ENCODE measurements at regions not wholly inside any gene's neighbourhood (a gene's known extent, or its start where the extent isn't known, plus 50 kb on each side); places are given as distances from the start of the nearest gene placed in this dataset.
A peak's percentile ranks its signal among the peaks of the same experiment; 100 is the strongest.

- TF ChIP-seq POLR2A (IDR thresholded peaks at IDR 0.05; ENCODE audit: low read depth, low read length) = no peak
- DNase-seq (ENCODE audit: insufficient read length, low spot score) = peak; percentile 42
- FAIRE-seq = no peak
Observed at GRCh38 chr12:115597157-115597712, 680.3 kb downstream of the MED13L start.

DNA sequence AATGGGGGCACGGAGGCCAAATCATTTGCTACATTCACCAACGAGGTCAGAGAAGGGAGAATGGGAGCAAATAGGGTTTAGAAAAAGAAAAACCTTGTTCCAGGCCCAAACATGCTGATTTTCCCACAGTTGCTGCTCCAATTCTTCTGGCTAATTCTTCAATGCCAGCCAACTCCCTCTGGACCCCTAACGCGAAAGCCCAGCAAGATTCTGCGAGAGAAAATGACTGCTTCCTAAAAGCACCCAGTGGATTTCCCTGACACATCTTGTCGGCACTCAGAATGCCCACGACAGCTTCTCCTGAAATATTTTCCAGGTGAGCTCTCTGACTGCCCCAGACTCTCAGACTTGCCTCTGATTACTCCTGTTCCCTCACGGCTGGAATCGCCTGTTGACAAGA, 689.4 kb downstream of the MED13L start:
- DNase-seq (ENCODE audit: insufficient read length, low spot score) (no peak), FAIRE-seq (no peak)
- TF ChIP-seq POLR2A (IDR thresholded peaks at IDR 0.05; ENCODE audit: low read depth, low read length) = no peak

DNA sequence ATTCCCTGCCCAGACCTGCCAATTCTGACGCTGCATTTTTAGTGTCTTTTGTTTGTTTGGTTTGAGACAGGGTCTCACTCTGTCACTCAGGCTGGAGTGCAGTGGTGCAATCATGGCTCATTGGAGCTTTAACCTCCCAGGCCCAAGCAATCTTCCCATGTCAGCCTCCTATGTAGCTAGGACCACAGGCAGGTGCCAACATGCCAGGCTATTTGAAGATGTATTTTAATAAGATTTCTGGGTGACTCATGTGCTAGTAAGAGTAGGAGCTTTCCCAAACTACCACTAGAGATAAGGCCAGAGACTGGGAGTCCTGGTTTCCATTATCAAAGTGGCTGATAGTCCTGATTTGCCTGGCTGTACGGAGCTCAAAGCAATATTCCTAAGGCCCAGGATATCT, 693.3 kb downstream of the MED13L start:
- FAIRE-seq (no peak), DNase-seq (ENCODE audit: insufficient read length, low spot score) (no peak)
- TF ChIP-seq POLR2A (IDR thresholded peaks at IDR 0.05; ENCODE audit: low read depth, low read length) = no peak

- no peak for DNase-seq (ENCODE audit: insufficient read length, low spot score)
- no peak for FAIRE-seq
- no peak for TF ChIP-seq POLR2A (IDR thresholded peaks at IDR 0.05; ENCODE audit: low read depth, low read length)
Observed at GRCh38 chr12:115583591-115583990, 693.9 kb downstream of the MED13L start.

- no peak for FAIRE-seq
- DNase-seq (ENCODE audit: insufficient read length, low spot score) = no peak
- no peak for TF ChIP-seq POLR2A (IDR thresholded peaks at IDR 0.05; ENCODE audit: low read depth, low read length)
Observed at GRCh38 chr12:115577401-115577800, 700.1 kb downstream of the MED13L start.

DNA sequence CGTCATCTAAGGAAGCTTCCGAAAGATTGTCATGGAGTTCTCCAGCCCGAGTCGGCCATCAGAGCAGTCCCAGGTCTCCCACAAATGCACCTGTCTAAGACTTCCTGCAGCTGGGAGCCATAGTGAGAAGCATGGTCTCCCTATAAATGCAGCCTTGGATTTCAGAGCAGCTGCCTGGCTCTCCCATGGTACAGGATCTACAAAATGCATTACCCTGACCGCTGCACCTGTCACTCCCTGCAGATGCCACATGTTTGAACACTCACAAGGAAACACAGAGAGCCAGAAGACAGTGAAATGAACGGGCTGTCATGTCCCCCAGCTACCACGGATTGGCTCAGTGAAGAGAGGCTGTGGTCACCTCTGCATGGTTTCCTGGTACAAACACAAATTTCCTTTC, 702.7 kb downstream of the MED13L start:
- DNase-seq (ENCODE audit: insufficient read length, low spot score) (no peak), FAIRE-seq (no peak)
- TF ChIP-seq POLR2A (IDR thresholded peaks at IDR 0.05; ENCODE audit: low read depth, low read length) = no peak

DNA sequence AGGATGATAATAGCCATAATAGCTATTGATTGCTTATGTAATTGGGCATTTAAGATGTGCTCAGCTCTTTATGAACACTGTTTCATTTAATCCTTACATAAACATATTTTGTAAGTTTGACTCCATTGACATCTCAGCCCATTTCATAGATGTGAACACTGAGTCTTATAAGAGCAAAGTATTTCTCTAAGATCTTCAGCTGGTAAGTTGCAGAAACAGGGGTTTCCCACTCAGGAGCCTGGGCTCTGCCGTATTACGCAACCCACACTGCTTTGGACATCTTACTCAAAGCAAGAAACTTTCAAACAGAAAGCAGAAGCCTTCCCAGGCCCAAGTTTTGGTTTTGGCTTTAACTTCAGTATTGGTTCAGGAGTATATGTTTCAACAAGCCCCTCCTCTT, 705.1 kb downstream of the MED13L start:
- DNase-seq (ENCODE audit: insufficient read length, low spot score) (no peak), FAIRE-seq (no peak)
- no peak for TF ChIP-seq POLR2A (IDR thresholded peaks at IDR 0.05; ENCODE audit: low read depth, low read length)

DNA sequence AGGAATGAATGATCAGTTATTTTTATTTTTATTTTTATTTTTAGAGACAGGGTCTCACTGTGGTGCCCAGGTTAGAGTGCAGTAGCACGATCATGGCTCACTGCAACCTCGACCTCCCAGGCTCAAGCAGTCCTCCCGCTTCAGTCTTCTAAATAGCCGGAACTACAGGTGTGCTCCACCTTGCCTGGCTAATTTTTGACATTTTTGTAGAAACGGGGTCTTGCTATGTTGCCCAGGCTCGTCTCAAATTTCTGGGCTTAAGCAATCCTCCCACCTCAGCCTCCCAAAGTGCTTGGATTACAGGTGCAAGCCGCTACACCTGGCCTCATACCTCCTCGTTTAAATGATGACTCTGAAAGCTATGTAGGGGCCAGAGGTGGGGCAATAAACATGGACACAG, 706.0 kb downstream of the MED13L start:
- FAIRE-seq (no peak), DNase-seq (ENCODE audit: insufficient read length, low spot score) (no peak)
- no peak for TF ChIP-seq POLR2A (IDR thresholded peaks at IDR 0.05; ENCODE audit: low read depth, low read length)

DNA sequence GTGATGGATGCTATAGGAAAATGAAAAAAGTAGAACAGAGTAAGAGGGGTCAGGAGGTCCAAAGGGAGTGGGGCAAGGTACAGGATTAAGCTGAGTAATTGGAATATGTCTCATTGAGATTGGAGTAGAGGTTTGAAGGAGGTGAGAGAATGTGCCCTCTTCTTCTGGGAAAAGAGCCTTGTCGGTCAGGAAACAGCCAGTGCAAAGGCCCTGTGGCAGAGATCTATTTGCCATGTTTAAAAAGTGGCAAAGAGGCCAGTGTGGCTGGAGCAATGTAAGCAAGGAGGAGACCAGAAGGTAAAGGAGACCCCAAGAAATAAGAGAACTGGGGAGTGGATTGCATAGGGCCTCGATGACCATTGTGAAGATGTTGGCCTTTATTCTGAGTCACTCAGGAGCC, 706.5 kb downstream of the MED13L start:
- TF ChIP-seq POLR2A (IDR thresholded peaks at IDR 0.05; ENCODE audit: low read depth, low read length) = no peak
- FAIRE-seq (no peak), DNase-seq (ENCODE audit: insufficient read length, low spot score) (no peak)

- peak; percentile 54 for DNase-seq (ENCODE audit: insufficient read length, low spot score)
- no peak for TF ChIP-seq POLR2A (IDR thresholded peaks at IDR 0.05; ENCODE audit: low read depth, low read length)
- no peak for FAIRE-seq
Observed at GRCh38 chr12:115570069-115570777, 707.3 kb downstream of the MED13L start.

DNA sequence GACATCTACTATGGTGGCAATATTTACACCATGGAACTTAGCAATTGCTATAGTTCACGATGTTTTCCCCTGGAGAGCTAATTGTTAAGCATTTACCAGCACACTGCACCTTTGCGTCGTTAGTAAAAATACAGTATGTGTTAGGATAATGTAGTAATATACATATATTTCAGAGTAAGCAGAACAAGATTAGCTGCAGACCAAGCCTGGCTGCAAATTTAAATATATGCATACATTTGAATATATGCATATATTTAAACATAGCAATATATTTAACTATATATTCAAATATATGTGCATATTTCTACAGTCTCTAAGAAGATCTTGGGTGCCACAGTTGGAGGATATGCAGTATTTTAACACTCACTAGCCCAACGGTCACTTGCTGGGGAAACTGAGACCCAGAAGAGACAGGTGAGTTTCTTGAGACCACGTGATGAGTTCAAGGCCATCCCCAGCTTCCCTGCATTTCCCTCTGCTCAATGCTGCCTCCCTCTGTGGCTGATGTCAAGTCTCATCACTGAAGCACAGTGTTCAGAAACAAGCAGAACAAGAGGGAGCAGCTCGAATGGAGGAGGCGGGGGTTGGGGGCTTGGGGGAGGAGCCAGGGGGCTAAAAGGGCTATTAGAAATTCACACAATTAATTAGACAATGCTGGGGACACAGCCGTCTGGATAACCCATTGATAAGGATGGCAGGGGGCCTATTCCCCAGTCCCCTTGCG, 708.0 kb downstream of the MED13L start:
- FAIRE-seq (no peak), DNase-seq (ENCODE audit: insufficient read length, low spot score) (no peak)
- no peak for TF ChIP-seq POLR2A (IDR thresholded peaks at IDR 0.05; ENCODE audit: low read depth, low read length)

DNA sequence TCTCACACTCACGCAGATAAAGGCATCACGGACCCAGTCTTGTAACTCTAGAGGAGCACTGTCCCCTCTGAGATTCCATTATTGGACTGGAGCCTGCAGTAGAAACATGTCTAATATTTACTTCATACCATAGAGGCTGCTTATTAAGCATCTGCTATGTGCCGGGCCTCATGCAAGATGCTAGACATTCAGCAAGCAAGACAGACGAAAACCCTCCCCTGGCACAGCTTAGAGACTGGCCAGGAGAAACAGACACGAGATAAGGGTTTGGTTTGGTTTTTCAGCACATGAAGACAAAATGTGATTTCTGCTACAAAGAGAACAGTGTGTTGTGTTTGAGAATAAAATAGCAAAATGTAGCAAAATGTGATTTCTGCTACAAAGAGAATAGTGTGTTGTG, 719.2 kb downstream of the MED13L start:
- FAIRE-seq = no peak
- no peak for DNase-seq (ENCODE audit: insufficient read length, low spot score)
- no peak for TF ChIP-seq POLR2A (IDR thresholded peaks at IDR 0.05; ENCODE audit: low read depth, low read length)

DNA sequence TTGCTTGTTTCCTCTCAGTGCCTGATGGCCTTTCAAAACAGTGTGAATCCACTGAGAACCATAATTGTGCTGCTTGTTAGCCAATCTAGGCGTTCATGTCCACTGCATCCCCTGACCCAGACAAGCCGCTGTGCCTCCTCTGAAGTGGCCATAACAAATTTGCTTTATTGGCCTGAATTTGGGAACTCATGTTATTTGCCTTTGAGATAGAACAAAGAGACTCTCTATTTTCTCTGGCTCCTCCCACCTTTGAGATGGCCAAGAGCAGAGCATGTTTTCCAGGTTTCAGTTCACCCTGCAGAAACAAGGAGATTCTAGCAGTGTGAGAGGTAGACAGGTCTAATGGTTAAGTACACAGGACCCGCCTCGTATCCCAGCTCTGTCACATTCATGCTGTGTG, 723.9 kb downstream of the MED13L start:
- no peak for DNase-seq (ENCODE audit: insufficient read length, low spot score)
- FAIRE-seq = no peak
- no peak for TF ChIP-seq POLR2A (IDR thresholded peaks at IDR 0.05; ENCODE audit: low read depth, low read length)

DNA sequence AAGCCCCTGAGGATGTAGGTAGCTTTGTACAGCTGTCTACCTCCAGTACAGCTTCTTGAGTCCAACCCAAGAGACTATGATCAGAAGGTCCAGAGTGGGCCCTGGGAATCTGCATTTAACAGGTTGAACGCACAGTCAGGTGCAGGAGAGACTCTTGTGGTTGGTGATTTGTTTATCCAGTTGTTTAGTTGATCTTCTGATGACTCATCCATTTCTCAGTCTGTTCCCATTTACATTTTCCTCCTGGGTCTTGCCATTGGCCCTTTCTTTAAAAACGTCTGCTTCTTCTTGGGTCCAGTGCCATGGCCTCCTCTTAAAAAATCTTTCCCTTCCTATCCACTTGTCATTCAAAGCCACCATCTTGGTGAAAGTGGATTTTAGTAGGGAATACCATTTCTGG, 734.2 kb downstream of the MED13L start:
- DNase-seq (ENCODE audit: insufficient read length, low spot score) (no peak), FAIRE-seq (no peak)
- TF ChIP-seq POLR2A (IDR thresholded peaks at IDR 0.05; ENCODE audit: low read depth, low read length) = no peak

DNA sequence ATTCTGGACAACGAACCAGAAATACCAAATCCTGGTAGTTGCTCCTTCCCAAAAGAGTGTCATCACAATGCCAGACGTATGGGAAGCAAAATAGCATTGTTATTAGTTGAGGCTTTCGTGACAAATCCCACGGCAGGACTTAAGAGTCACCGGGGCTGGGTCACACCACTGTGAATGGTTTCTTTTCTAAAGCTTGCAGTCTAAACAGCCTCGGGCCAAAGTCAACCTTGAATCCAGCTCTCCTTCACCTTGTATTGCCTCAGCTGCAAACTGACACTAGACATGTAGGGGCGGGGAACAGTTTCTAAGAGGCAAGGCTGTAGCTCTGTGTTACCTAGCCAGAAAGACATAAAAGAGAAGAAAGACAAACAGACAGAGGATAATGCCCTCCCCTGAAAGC, 734.8 kb downstream of the MED13L start:
- no peak for DNase-seq (ENCODE audit: insufficient read length, low spot score)
- TF ChIP-seq POLR2A (IDR thresholded peaks at IDR 0.05; ENCODE audit: low read depth, low read length) = no peak
- no peak for FAIRE-seq

All from H54 (cell line).